Neural cell (in vitro differentiated cells): ENCODE measurements at regions not wholly inside any gene's neighbourhood (a gene's known extent, or its start where the extent isn't known, plus 50 kb on each side); places are given as distances from the start of the nearest gene placed in this dataset.

ENCODE experiments used
- CTCF ChIP-seq: fragments of 450-650 bp; IDR thresholded peaks from 2 replicates; pipeline ENCODE4 v1.5.1; 2014; ENCODE audit warnings: antibody characterized with exemption, mild to moderate bottlenecking, moderate library complexity; ENCODE audit not compliant: poor library complexity, severe bottlenecking
- EP300 ChIP-seq: fragments of 450-650 bp; conservative IDR thresholded peaks from 2 replicates; pipeline ENCODE4 v1.6.1; 2014; ENCODE audit warnings: antibody characterized with exemption, mild to moderate bottlenecking, moderate library complexity; ENCODE audit not compliant: poor library complexity, severe bottlenecking
- EZH2 ChIP-seq: fragments of 200-600, 300-800 bp; shearing (Covaris generic), sonication (generic); IDR thresholded peaks from 2 replicates; pipeline ENCODE4 v1.6.1; 2014; ENCODE audit warnings: antibody characterized with exemption, low read length, borderline replicate concordance, mild to moderate bottlenecking; ENCODE audit not compliant: insufficient read depth, poor library complexity, severe bottlenecking
- MXI1 ChIP-seq: fragments of 450-650 bp; conservative IDR thresholded peaks from 2 replicates; pipeline ENCODE4 v1.6.1; 2014; ENCODE audit warnings: antibody characterized with exemption, mild to moderate bottlenecking; ENCODE audit not compliant: poor library complexity, severe bottlenecking
- POLR2AphosphoS5 ChIP-seq: IDR thresholded peaks from 2 replicates; pipeline ENCODE4 v1.6.1; 2012
- RAD21 ChIP-seq: fragments of 450-650 bp; conservative IDR thresholded peaks from 2 replicates; pipeline ENCODE4 v1.6.1; 2014; ENCODE audit warnings: antibody characterized with exemption, mild to moderate bottlenecking, moderate library complexity
- SMC3 ChIP-seq: fragments of 450-650 bp; conservative IDR thresholded peaks from 2 replicates; pipeline ENCODE4 v1.6.1; 2014; ENCODE audit warnings: antibody characterized with exemption, mild to moderate bottlenecking, moderate library complexity; ENCODE audit not compliant: poor library complexity
- TAF1 ChIP-seq: IDR thresholded peaks from 2 replicates; pipeline ENCODE4 v1.6.1; 2012; ENCODE audit warnings: low read depth
- TF ChIP-seq, protein P1 (sequence below): IDR thresholded peaks from 2 replicates; pipeline ENCODE4 v1.6.1; 2012; ENCODE audit warnings: borderline replicate concordance

DNA sequence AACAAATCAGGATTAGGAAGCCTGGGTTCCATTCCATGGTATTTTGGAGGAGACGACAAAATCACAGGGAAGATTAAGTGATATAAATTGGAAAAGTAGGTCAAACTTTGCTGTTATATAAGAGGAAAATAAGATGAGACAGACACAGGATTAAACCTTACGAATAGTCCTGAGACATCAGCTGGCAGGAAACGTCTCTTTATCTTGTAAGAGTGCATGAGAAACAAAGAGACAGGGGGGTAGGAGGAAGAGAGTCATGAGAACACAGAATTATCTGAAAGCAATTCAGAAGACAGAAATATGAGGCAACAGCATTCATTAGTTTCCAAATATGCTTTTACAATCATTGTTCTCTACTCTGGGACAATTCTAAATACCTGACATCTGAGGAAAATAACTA lies 310.6 kb upstream of the MIR17HG start:
- TF ChIP-seq CTCF, result no peak
- no peak for TF ChIP-seq POLR2AphosphoS5
- TF ChIP-seq TAF1, result no peak
- TF ChIP-seq MXI1, result no peak
- no peak for TF ChIP-seq EZH2
- TF ChIP-seq EP300, result no peak
- TF ChIP-seq, protein P1, sequence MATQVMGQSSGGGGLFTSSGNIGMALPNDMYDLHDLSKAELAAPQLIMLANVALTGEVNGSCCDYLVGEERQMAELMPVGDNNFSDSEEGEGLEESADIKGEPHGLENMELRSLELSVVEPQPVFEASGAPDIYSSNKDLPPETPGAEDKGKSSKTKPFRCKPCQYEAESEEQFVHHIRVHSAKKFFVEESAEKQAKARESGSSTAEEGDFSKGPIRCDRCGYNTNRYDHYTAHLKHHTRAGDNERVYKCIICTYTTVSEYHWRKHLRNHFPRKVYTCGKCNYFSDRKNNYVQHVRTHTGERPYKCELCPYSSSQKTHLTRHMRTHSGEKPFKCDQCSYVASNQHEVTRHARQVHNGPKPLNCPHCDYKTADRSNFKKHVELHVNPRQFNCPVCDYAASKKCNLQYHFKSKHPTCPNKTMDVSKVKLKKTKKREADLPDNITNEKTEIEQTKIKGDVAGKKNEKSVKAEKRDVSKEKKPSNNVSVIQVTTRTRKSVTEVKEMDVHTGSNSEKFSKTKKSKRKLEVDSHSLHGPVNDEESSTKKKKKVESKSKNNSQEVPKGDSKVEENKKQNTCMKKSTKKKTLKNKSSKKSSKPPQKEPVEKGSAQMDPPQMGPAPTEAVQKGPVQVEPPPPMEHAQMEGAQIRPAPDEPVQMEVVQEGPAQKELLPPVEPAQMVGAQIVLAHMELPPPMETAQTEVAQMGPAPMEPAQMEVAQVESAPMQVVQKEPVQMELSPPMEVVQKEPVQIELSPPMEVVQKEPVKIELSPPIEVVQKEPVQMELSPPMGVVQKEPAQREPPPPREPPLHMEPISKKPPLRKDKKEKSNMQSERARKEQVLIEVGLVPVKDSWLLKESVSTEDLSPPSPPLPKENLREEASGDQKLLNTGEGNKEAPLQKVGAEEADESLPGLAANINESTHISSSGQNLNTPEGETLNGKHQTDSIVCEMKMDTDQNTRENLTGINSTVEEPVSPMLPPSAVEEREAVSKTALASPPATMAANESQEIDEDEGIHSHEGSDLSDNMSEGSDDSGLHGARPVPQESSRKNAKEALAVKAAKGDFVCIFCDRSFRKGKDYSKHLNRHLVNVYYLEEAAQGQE, result no peak
- no peak for TF ChIP-seq SMC3
- TF ChIP-seq RAD21, result no peak
